ENCODE measurements at regions not wholly inside any gene's neighbourhood (a gene's known extent, or its start where the extent isn't known, plus 50 kb on each side); places are given as distances from the start of the nearest gene placed in this dataset.

GRCh38 chr5:2303431-2304100 lies 420.8 kb upstream of the IRX4 start:
- TF ChIP-seq CTCF (IDR thresholded peaks at IDR 0.05; ENCODE audit: low read depth, low read length, poor library complexity, severe bottlenecking) (no peak), EZH2phosphoT487 (IDR thresholded peaks at IDR 0.05; ENCODE audit: borderline replicate concordance, low read length) (no peak)

Measured in DOHH2 (cell line).